Nucleus accumbens (tissue), 56 donors: ENCODE measurements at regions not wholly inside any gene's neighbourhood (a gene's known extent, or its start where the extent isn't known, plus 50 kb on each side); places are given as distances from the start of the nearest gene placed in this dataset.
"Not testable (repeated sequence)": the region's sequence is repeated elsewhere in the genome, so short reads cannot be mapped to it uniquely, and the experiment has no call there.

Source experiments
- DNase-seq, 56 donors: peaks; one replicate each; lab custom pipeline; 2025; lab: John Stamatoyannopoulos, UW

- no peak for DNase-seq
Measured at GRCh38 chr3:127068871-127069270, 86.0 kb downstream of the PLXNA1 start.

- no peak for DNase-seq
Measured at GRCh38 chr3:127069814-127070440, 87.0 kb downstream of the PLXNA1 start.

GRCh38 chr3:127070776-127071175 lies 87.9 kb downstream of the PLXNA1 start:
- no peak for DNase-seq

- DNase-seq, result no peak
Measured at GRCh38 chr3:127071597-127072001, 88.7 kb downstream of the PLXNA1 start.

- DNase-seq, result no peak
Measured at GRCh38 chr3:127072221-127072771, 89.4 kb downstream of the PLXNA1 start.

- DNase-seq, result no peak
Measured at GRCh38 chr3:127072971-127073783, 90.3 kb downstream of the PLXNA1 start.

GRCh38 chr3:127073941-127074820 lies 91.3 kb downstream of the PLXNA1 start:
- DNase-seq, result no peak

- DNase-seq, result no peak
Measured at GRCh38 chr3:127074900-127075360, 92.0 kb downstream of the PLXNA1 start.

- not testable (repeated sequence) for DNase-seq
Measured at GRCh38 chr3:127076166-127076992, 93.5 kb downstream of the PLXNA1 start.

- DNase-seq, result no peak
Measured at GRCh38 chr3:127077068-127077467, 94.2 kb downstream of the PLXNA1 start.

GRCh38 chr3:127077505-127078064 lies 94.7 kb downstream of the PLXNA1 start:
- DNase-seq, result no peak

- no peak for DNase-seq
Measured at GRCh38 chr3:127078626-127079025, 95.7 kb downstream of the PLXNA1 start.

GRCh38 chr3:127079211-127079610 lies 96.3 kb downstream of the PLXNA1 start:
- no peak for DNase-seq

- DNase-seq, result no peak
Measured at GRCh38 chr3:127081001-127081720, 98.2 kb downstream of the PLXNA1 start.

GRCh38 chr3:127082066-127082465 lies 99.2 kb downstream of the PLXNA1 start:
- DNase-seq, result no peak

GRCh38 chr3:127083778-127084397 lies 101.0 kb downstream of the PLXNA1 start:
- no peak for DNase-seq

- DNase-seq, result no peak
Measured at GRCh38 chr3:127084401-127084990, 101.6 kb downstream of the PLXNA1 start.

- no peak for DNase-seq
Measured at GRCh38 chr3:127085576-127085975, 102.7 kb downstream of the PLXNA1 start.
